Keratinocyte (primary cell): ENCODE measurements at regions not wholly inside any gene's neighbourhood (a gene's known extent, or its start where the extent isn't known, plus 50 kb on each side); places are given as distances from the start of the nearest gene placed in this dataset.

Experiments
- CTCF ChIP-seq, 3 experiments: IDR thresholded peaks in 1 of 3; conservative IDR thresholded peaks in 1 of 3; optimal IDR thresholded peaks in 1 of 3; 2 replicates in 2 of 3; 3 replicates in 1 of 3; pipeline versions ENCODE3 to v1.5.1; 2011; ENCODE audit warnings: low read length in 3 of 3, mild to moderate bottlenecking in 3 of 3, moderate library complexity in 2 of 3, control low read depth in 1 of 3, inconsistent platforms in 1 of 3; ENCODE audit not compliant: insufficient read depth in 2 of 3; ENCODE audit errors: extremely low read depth in 1 of 3
- EZH2 ChIP-seq: IDR thresholded peaks from one replicate; pipeline ENCODE4 v1.6.1; 2012; ENCODE audit warnings: inconsistent platforms, mild to moderate bottlenecking, low read length, moderate library complexity

GRCh38 chr1:82366689-82367088, 566.0 kb downstream of the ADGRL2 start:
- no peak for TF ChIP-seq EZH2
- no peak for TF ChIP-seq CTCF (optimal IDR thresholded peaks at IDR 0.05 in 1 of 3, IDR thresholded peaks at IDR 0.05 in 1 of 3, conservative IDR thresholded peaks at IDR 0.05 in 1 of 3; ENCODE audit: extremely low read depth in 1 of 3, insufficient read depth in 2 of 3, low read length in 3 of 3)
